ENCODE measurements at regions not wholly inside any gene's neighbourhood (a gene's known extent, or its start where the extent isn't known, plus 50 kb on each side); places are given as distances from the start of the nearest gene placed in this dataset.

- no peak for DNase-seq
These were observed 2078.4 kb downstream of the PCDH7 start for GRCh38 chr4:32798471-32799159.

- DNase-seq = peak; percentile 57
These were observed 2104.2 kb downstream of the PCDH7 start for GRCh38 chr4:32824336-32824735.

- peak; percentile 52 for DNase-seq
These were observed 2106.0 kb downstream of the PCDH7 start for GRCh38 chr4:32826169-32826568.

- DNase-seq = no peak
These were observed 2110.0 kb downstream of the PCDH7 start for GRCh38 chr4:32830160-32830559.

- DNase-seq = no peak
These were observed 2110.9 kb downstream of the PCDH7 start for GRCh38 chr4:32831104-32831503.

- no peak for DNase-seq
These were observed 2120.5 kb downstream of the PCDH7 start for GRCh38 chr4:32840461-32841189.

GRCh38 chr4:32841217-32841616, 2121.0 kb downstream of the PCDH7 start:
- DNase-seq = no peak

- DNase-seq = peak; percentile 26
These were observed 2127.3 kb downstream of the PCDH7 start for GRCh38 chr4:32847461-32847860.

- DNase-seq = no peak
These were observed 2135.5 kb downstream of the PCDH7 start for GRCh38 chr4:32855622-32856021.

GRCh38 chr4:32858361-32858760, 2138.2 kb downstream of the PCDH7 start:
- no peak for DNase-seq

- DNase-seq = peak; percentile 33
These were observed 2138.8 kb downstream of the PCDH7 start for GRCh38 chr4:32858971-32859370.

GRCh38 chr4:32864713-32865351, 2144.7 kb downstream of the PCDH7 start:
- peak; percentile 47 for DNase-seq

- no peak for DNase-seq
These were observed 2156.4 kb downstream of the PCDH7 start for GRCh38 chr4:32876546-32876945.

GRCh38 chr4:32879913-32880312, 2159.7 kb downstream of the PCDH7 start:
- no peak for DNase-seq

- DNase-seq = no peak
These were observed 2164.0 kb downstream of the PCDH7 start for GRCh38 chr4:32884198-32884597.

GRCh38 chr4:32890398-32890797, 2170.2 kb downstream of the PCDH7 start:
- DNase-seq = no peak

- DNase-seq = no peak
These were observed 2188.9 kb downstream of the PCDH7 start for GRCh38 chr4:32909053-32909452.

GRCh38 chr4:32909736-32910135, 2189.6 kb downstream of the PCDH7 start:
- no peak for DNase-seq

GRCh38 chr4:32917586-32917985, 2197.4 kb downstream of the PCDH7 start:
- DNase-seq = no peak

GRCh38 chr4:32929796-32930699, 2209.9 kb downstream of the PCDH7 start:
- DNase-seq = no peak

- DNase-seq = no peak
These were observed 2210.5 kb downstream of the PCDH7 start for GRCh38 chr4:32930700-32931099.

- DNase-seq = no peak
These were observed 2211.3 kb downstream of the PCDH7 start for GRCh38 chr4:32931475-32931874.

GRCh38 chr4:32932156-32932555, 2212.0 kb downstream of the PCDH7 start:
- DNase-seq = no peak

Measured in OCI-M1 (cell line).